ENCODE measurements at regions not wholly inside any gene's neighbourhood (a gene's known extent, or its start where the extent isn't known, plus 50 kb on each side); places are given as distances from the start of the nearest gene placed in this dataset.

- DNase-seq = no peak
Measured at GRCh38 chr14:87503711-87504110, 489.3 kb downstream of the GALC start.

- no peak for DNase-seq
Measured at GRCh38 chr14:87497301-87497700, 495.7 kb downstream of the GALC start.

- DNase-seq = no peak
Measured at GRCh38 chr14:87494010-87494409, 499.0 kb downstream of the GALC start.

GRCh38 chr14:87492561-87492960 lies 500.4 kb downstream of the GALC start:
- no peak for DNase-seq

- no peak for DNase-seq
Measured at GRCh38 chr14:87491816-87492215, 501.2 kb downstream of the GALC start.

- DNase-seq = no peak
Measured at GRCh38 chr14:87489196-87489819, 503.7 kb downstream of the GALC start.

GRCh38 chr14:87483271-87484260 lies 509.4 kb downstream of the GALC start:
- no peak for DNase-seq

- DNase-seq = no peak
Measured at GRCh38 chr14:87468531-87468930, 524.5 kb downstream of the GALC start.

GRCh38 chr14:87467578-87467977 lies 525.4 kb downstream of the GALC start:
- DNase-seq = no peak

- DNase-seq = no peak
Measured at GRCh38 chr14:87465770-87466169, 527.2 kb downstream of the GALC start.

- DNase-seq = no peak
Measured at GRCh38 chr14:87461704-87462103, 531.3 kb downstream of the GALC start.

GRCh38 chr14:87457720-87458119 lies 535.3 kb downstream of the GALC start:
- DNase-seq = no peak

GRCh38 chr14:87450193-87450592 lies 542.8 kb downstream of the GALC start:
- no peak for DNase-seq

GRCh38 chr14:87449016-87449415 lies 544.0 kb downstream of the GALC start:
- no peak for DNase-seq

GRCh38 chr14:87443787-87444186 lies 549.2 kb downstream of the GALC start:
- no peak for DNase-seq

GRCh38 chr14:87443039-87443438 lies 549.9 kb downstream of the GALC start:
- DNase-seq = no peak

GRCh38 chr14:87437158-87437557 lies 555.8 kb downstream of the GALC start:
- DNase-seq = no peak

GRCh38 chr14:87434680-87435079 lies 558.3 kb downstream of the GALC start:
- no peak for DNase-seq

- DNase-seq = no peak
Measured at GRCh38 chr14:87434011-87434410, 559.0 kb downstream of the GALC start.

- DNase-seq = no peak
Measured at GRCh38 chr14:87432698-87433097, 560.3 kb downstream of the GALC start.

GRCh38 chr14:87430810-87431209 lies 562.2 kb downstream of the GALC start:
- no peak for DNase-seq

- no peak for DNase-seq
Measured at GRCh38 chr14:87430214-87430613, 562.8 kb downstream of the GALC start.

GRCh38 chr14:87419925-87420324 lies 573.1 kb downstream of the GALC start:
- no peak for DNase-seq

- no peak for DNase-seq
Measured at GRCh38 chr14:87411370-87411769, 581.6 kb downstream of the GALC start.

Measured in CD4-positive, alpha-beta T cell treated with Interleukin-4 for 1 hour (primary cell).